Osteoblast (primary cell): ENCODE measurements at regions not wholly inside any gene's neighbourhood (a gene's known extent, or its start where the extent isn't known, plus 50 kb on each side); places are given as distances from the start of the nearest gene placed in this dataset.
A peak's percentile ranks its signal among the peaks of the same experiment; 100 is the strongest.

Source experiments
- DNase-seq: peaks from one replicate; pipeline ENCODE4 v3.0.0; 2011; ENCODE audit warnings: low spot score, mixed read lengths; ENCODE audit not compliant: insufficient read length; ENCODE audit errors: missing footprints
- H2AFZ ChIP-seq: 2 replicates; pipeline ENCODE4 v1.6.0; 2011; ENCODE audit warnings: mild to moderate bottlenecking, low read length
- H3K27ac ChIP-seq: 2 replicates; pipeline ENCODE4 v1.5.1; 2011; ENCODE audit warnings: mild to moderate bottlenecking, low read depth, low read length, moderate library complexity
- H3K27me3 ChIP-seq: 2 replicates; pipeline ENCODE4 v1.6.0; 2012; ENCODE audit warnings: mild to moderate bottlenecking, control low read depth, inconsistent platforms, low read length, moderate library complexity; ENCODE audit not compliant: insufficient read depth
- H3K36me3 ChIP-seq: 2 replicates; pipeline ENCODE4 v1.5.1; 2011; ENCODE audit warnings: mild to moderate bottlenecking, low read length, control low read depth, moderate library complexity; ENCODE audit not compliant: insufficient read depth
- H3K4me1 ChIP-seq: 2 replicates; pipeline ENCODE4 v1.5.1; 2011; ENCODE audit warnings: mild to moderate bottlenecking, low read length, control low read depth, moderate library complexity; ENCODE audit not compliant: insufficient read depth
- H3K4me2 ChIP-seq: 2 replicates; pipeline ENCODE4 v1.6.0; 2011; ENCODE audit warnings: mild to moderate bottlenecking, low read length; ENCODE audit not compliant: insufficient read depth
- H3K4me3 ChIP-seq: fragments of 200-600 bp; sonication (generic); 3 replicates; pipeline ENCODE4 v1.5.1; 2012; ENCODE audit warnings: mild to moderate bottlenecking, low read length, inconsistent platforms; ENCODE audit not compliant: insufficient read depth
- H3K79me2 ChIP-seq: 2 replicates; pipeline ENCODE4 v1.6.0; 2012; ENCODE audit warnings: mild to moderate bottlenecking, low read length, control low read depth, inconsistent platforms; ENCODE audit not compliant: insufficient read depth
- H3K9me3 ChIP-seq: 2 replicates; pipeline ENCODE4 v1.5.1; 2011; ENCODE audit warnings: low read depth, low read length, control low read depth
- H4K20me1 ChIP-seq: 2 replicates; pipeline ENCODE4 v1.6.0; 2012; ENCODE audit warnings: mild to moderate bottlenecking, low read length, control low read depth; ENCODE audit not compliant: insufficient read depth
- TF ChIP-seq, protein P1 (sequence below): IDR thresholded peaks from 2 replicates; pipeline ENCODE4 v1.5.1; 2011; ENCODE audit warnings: mild to moderate bottlenecking, low read depth, low read length, moderate library complexity; ENCODE audit errors: extremely low read depth

DNA sequence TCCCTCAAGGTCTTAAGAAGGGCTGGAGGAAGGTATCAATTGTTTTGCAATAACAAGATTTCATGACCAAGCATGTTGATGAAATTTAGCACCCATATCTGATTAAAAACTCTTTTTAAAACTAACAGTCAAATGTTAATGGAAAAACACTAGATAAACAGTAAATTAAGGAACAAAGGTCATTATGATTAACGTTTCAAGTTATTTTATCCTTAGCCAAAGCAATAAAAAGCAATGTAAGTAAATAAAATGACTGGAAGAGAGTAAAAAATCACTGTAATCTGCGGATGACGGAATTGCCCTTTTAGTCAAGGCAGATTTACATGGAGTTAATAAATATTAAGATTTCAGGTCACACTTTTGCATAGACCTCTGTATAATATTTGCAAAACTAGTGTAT is 179.5 kb upstream of the KLF6 start:
- Histone ChIP-seq H3K4me2 (no peak overlapping the region), H3K27me3 (no peaks in the 10 kb centered on the region), H2AFZ (no peak overlapping the region), H3K4me3 (no peak overlapping the region), H3K79me2 (no peaks in the 10 kb centered on the region), H3K9me3 (no peaks in the 10 kb centered on the region), H3K4me1 (no peaks in the 10 kb centered on the region), H3K27ac (no peak overlapping the region), H4K20me1 (no peaks in the 10 kb centered on the region), H3K36me3 (no peaks in the 10 kb centered on the region)
- DNase-seq = no peak
- TF ChIP-seq, protein P1, sequence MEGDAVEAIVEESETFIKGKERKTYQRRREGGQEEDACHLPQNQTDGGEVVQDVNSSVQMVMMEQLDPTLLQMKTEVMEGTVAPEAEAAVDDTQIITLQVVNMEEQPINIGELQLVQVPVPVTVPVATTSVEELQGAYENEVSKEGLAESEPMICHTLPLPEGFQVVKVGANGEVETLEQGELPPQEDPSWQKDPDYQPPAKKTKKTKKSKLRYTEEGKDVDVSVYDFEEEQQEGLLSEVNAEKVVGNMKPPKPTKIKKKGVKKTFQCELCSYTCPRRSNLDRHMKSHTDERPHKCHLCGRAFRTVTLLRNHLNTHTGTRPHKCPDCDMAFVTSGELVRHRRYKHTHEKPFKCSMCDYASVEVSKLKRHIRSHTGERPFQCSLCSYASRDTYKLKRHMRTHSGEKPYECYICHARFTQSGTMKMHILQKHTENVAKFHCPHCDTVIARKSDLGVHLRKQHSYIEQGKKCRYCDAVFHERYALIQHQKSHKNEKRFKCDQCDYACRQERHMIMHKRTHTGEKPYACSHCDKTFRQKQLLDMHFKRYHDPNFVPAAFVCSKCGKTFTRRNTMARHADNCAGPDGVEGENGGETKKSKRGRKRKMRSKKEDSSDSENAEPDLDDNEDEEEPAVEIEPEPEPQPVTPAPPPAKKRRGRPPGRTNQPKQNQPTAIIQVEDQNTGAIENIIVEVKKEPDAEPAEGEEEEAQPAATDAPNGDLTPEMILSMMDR = no peak

DNA sequence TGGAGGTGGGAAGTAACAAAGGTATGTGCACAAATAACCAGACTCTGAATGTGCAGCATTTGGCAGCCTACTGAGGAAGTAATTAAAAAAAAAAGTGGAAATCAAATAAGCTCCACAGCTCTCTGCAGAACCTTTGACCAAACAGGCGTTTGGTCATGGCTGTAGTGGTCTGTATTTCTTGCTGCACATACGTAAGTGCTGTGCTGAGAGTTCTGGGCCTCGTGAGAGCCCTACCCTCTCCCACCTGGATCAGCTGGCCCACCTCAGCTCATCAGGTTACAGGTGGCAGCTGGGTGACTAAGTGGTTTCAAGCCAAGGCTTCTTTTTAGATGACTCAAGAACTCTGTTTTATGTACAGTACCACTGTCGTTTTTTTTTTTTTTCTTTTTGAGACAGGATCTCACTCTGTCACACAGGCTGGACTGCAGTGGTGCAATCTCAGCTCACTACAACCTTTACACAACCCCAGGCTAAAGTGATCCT is 178.2 kb upstream of the KLF6 start:
- H3K36me3 ChIP-seq = no peaks in the 10 kb centered on the region
- H3K4me1 ChIP-seq = no peaks in the 10 kb centered on the region
- H3K79me2 ChIP-seq = no peaks in the 10 kb centered on the region
- H3K27ac ChIP-seq = no peak overlapping the region
- no peaks in the 10 kb centered on the region for H3K9me3 ChIP-seq
- H3K4me2 ChIP-seq = no peak overlapping the region
- no peaks in the 10 kb centered on the region for H4K20me1 ChIP-seq
- H2AFZ ChIP-seq = no peak overlapping the region
- TF ChIP-seq, protein P1 = no peak
- DNase-seq = no peak
- H3K4me3 ChIP-seq = no peak overlapping the region
- H3K27me3 ChIP-seq = no peaks in the 10 kb centered on the region

DNA sequence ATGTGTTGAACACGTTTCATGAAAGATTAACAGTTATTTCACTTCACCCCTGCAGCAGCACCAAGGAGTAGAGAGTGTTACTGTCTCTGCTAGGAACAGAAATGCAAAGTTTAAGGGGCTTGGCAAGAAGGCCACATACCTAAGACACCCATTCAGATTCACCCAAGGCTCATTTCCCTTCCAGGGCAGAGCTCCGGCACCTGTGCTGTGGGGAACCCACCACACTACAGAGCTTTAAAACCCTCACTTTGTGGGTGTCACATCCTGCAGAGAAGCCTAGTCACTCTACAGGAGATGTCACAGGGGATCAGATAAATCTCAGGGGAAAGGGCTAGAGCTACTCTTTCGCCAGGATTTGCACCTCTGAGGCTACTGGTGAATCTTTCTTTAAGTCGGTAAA is 176.1 kb upstream of the KLF6 start:
- Histone ChIP-seq H3K4me1 (no peaks in the 10 kb centered on the region), H3K36me3 (no peaks in the 10 kb centered on the region), H3K4me2 (no peak overlapping the region), H2AFZ (no peak overlapping the region), H4K20me1 (no peaks in the 10 kb centered on the region), H3K27ac (no peak overlapping the region), H3K4me3 (no peak overlapping the region), H3K79me2 (no peaks in the 10 kb centered on the region), H3K9me3 (no peaks in the 10 kb centered on the region), H3K27me3 (no peaks in the 10 kb centered on the region)
- peak; percentile 65 for DNase-seq
- TF ChIP-seq, protein P1 = no peak

DNA sequence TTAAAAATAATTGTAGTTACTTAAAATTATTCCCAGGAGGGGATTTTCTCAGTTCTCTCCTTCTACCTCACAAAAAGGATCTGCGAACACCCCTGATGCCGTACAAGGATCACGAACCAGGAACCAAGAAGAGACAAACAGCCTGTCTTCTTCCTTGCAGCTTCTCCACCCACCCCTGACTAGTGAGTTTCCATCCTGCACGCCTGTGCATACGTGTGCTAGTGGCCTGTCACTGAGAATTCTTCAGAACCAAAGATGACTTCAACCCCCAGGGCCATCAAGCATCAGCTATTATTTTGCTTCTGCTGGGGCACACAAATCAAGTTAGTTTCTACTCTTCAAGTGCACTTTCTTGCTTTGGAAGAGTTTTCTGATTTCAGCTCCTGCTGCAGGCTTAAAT is 175.5 kb upstream of the KLF6 start:
- Histone ChIP-seq H3K4me3 (no peak overlapping the region), H3K27me3 (no peaks in the 10 kb centered on the region), H3K27ac (no peak overlapping the region), H2AFZ (no peak overlapping the region), H3K9me3 (no peaks in the 10 kb centered on the region), H4K20me1 (no peaks in the 10 kb centered on the region), H3K4me2 (no peak overlapping the region), H3K79me2 (no peaks in the 10 kb centered on the region), H3K4me1 (no peaks in the 10 kb centered on the region), H3K36me3 (no peaks in the 10 kb centered on the region)
- DNase-seq = no peak
- TF ChIP-seq, protein P1 = no peak
